ENCODE measurements at regions not wholly inside any gene's neighbourhood (a gene's known extent, or its start where the extent isn't known, plus 50 kb on each side); places are given as distances from the start of the nearest gene placed in this dataset.
"Not testable (repeated sequence)": the region's sequence is repeated elsewhere in the genome, so short reads cannot be mapped to it uniquely, and the experiment has no call there.

- no peak for TF ChIP-seq CTCF (IDR thresholded peaks at IDR 0.05)
- no peak for DNase-seq (ENCODE audit: low spot score)
- no peak for ATAC-seq (ENCODE audit: low FRiP score)
These were observed 53.6 kb upstream of the CD163 start for GRCh38 chr12:7557227-7557626.

- no peak for ATAC-seq (ENCODE audit: low FRiP score)
- no peak for TF ChIP-seq CTCF (IDR thresholded peaks at IDR 0.05)
- no peak for DNase-seq (ENCODE audit: low spot score)
These were observed 52.2 kb upstream of the CD163 start for GRCh38 chr12:7555752-7556151.

- not testable (repeated sequence) for ATAC-seq (ENCODE audit: low FRiP score); DNase-seq (ENCODE audit: low spot score)
These were observed 51.3 kb upstream of the CD163 start for GRCh38 chr12:7554831-7555230.
